ENCODE measurements at regions not wholly inside any gene's neighbourhood (a gene's known extent, or its start where the extent isn't known, plus 50 kb on each side); places are given as distances from the start of the nearest gene placed in this dataset.

DNA sequence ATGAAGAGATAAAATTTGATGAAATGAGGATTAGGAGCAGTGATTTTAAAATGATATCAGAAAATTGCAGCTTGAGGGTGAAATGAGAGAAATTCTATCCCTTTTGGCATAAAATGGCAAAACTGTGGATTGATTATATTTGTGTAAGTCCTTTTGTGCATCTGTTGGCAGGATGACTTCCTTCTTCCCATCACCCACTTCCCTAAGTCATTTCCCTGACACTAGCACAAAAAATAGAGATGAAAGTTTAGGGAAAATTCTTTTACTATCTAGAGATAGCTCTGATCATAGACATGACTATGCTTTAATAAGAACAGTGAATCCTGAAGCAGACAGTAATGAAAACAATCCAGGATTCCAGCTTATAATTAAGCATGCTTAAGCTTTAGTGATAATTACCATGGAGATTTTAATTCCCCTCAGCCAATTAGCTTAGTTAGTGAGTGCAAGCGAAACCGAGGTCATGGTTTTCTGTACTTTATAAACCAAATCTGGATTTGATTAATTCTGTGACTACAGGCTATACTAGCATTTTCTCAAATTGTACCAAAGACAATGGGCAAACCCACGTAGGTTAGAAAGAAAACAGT is 163.6 kb upstream of the TARS1 start:
- CTCF ChIA-PET, result no interaction called here
- no peaks in the 10 kb centered on the region for H3K27me3 Mint-ChIP-seq (ENCODE audit: unreplicated experiment)
- H3K36me3 Mint-ChIP-seq (ENCODE audit: insufficient read depth, unreplicated experiment), result no peaks in the 10 kb centered on the region
- intact Hi-C loops (cut with micrococcal nuclease; ENCODE audit: unreplicated experiment), result no loop called here
- no peaks in the 10 kb centered on the region for H3K9me3 Mint-ChIP-seq (ENCODE audit: low read depth, unreplicated experiment)
- H3K4me1 Mint-ChIP-seq (ENCODE audit: low read depth, unreplicated experiment), result no peaks in the 10 kb centered on the region
- no peak overlapping the region for H3K4me3 Mint-ChIP-seq (ENCODE audit: low read depth, unreplicated experiment)
- H3K27ac Mint-ChIP-seq (ENCODE audit: unreplicated experiment), result no peak overlapping the region
- DNase-seq, result no peak
- no TSS peak for BruUV-seq (replicated peaks)
- TF ChIP-seq, protein P1, sequence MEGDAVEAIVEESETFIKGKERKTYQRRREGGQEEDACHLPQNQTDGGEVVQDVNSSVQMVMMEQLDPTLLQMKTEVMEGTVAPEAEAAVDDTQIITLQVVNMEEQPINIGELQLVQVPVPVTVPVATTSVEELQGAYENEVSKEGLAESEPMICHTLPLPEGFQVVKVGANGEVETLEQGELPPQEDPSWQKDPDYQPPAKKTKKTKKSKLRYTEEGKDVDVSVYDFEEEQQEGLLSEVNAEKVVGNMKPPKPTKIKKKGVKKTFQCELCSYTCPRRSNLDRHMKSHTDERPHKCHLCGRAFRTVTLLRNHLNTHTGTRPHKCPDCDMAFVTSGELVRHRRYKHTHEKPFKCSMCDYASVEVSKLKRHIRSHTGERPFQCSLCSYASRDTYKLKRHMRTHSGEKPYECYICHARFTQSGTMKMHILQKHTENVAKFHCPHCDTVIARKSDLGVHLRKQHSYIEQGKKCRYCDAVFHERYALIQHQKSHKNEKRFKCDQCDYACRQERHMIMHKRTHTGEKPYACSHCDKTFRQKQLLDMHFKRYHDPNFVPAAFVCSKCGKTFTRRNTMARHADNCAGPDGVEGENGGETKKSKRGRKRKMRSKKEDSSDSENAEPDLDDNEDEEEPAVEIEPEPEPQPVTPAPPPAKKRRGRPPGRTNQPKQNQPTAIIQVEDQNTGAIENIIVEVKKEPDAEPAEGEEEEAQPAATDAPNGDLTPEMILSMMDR (IDR thresholded peaks at IDR 0.05; ENCODE audit: unreplicated experiment), result no peak

DNA sequence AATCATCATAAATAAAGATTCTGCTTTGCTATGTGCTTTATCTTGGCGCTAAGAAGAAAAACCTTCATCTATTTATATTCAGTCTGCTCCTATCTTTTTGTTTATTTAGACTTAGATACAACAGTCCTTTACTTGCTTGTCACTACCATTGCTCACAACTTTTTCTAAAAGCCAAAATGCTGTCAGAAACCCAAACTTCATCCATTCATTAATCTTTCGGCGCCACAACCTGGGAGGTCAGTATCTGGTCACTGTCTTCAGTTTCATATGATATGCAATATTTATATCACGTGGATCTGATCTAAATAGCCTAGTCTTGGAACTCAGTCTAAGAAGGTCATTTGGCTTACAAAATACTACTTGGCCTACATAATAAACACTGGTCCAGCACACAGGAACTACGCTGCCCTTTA is 159.3 kb upstream of the TARS1 start:
- H3K27ac Mint-ChIP-seq (ENCODE audit: unreplicated experiment), result no peak overlapping the region
- H3K27me3 Mint-ChIP-seq (ENCODE audit: unreplicated experiment), result no peaks in the 10 kb centered on the region
- DNase-seq, result no peak
- H3K4me1 Mint-ChIP-seq (ENCODE audit: low read depth, unreplicated experiment), result no peaks in the 10 kb centered on the region
- TF ChIP-seq, protein P1 (IDR thresholded peaks at IDR 0.05; ENCODE audit: unreplicated experiment), result no peak
- intact Hi-C loops (cut with micrococcal nuclease; ENCODE audit: unreplicated experiment), result no loop called here
- CTCF ChIA-PET, result no interaction called here
- H3K9me3 Mint-ChIP-seq (ENCODE audit: low read depth, unreplicated experiment), result no peaks in the 10 kb centered on the region
- no peak overlapping the region for H3K4me3 Mint-ChIP-seq (ENCODE audit: low read depth, unreplicated experiment)
- no TSS peak for BruUV-seq (replicated peaks)
- no peaks in the 10 kb centered on the region for H3K36me3 Mint-ChIP-seq (ENCODE audit: insufficient read depth, unreplicated experiment)

DNA sequence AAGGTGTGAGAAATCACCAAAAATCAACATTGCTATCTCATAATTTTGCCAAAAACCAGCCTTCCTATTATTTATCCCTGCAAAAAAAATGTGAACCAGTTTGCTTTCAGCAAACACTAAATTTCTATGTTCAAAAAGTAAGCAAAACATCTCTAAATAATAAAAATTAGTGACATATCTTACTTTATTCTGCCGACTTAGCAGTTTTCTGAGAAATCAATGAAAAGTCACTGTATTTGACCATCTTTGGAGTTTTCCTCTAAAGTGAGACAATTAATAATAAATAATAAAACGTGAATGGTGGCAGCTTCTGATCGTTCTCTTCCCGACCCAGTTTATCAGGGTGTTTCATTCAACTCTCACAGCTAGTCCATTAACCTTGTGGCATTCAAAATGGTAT is 158.6 kb upstream of the TARS1 start:
- no peaks in the 10 kb centered on the region for H3K4me1 Mint-ChIP-seq (ENCODE audit: low read depth, unreplicated experiment)
- H3K27me3 Mint-ChIP-seq (ENCODE audit: unreplicated experiment), result no peaks in the 10 kb centered on the region
- intact Hi-C loops (cut with micrococcal nuclease; ENCODE audit: unreplicated experiment), result no loop called here
- CTCF ChIA-PET, result no interaction called here
- no peaks in the 10 kb centered on the region for H3K36me3 Mint-ChIP-seq (ENCODE audit: insufficient read depth, unreplicated experiment)
- H3K27ac Mint-ChIP-seq (ENCODE audit: unreplicated experiment), result no peak overlapping the region
- H3K4me3 Mint-ChIP-seq (ENCODE audit: low read depth, unreplicated experiment), result no peak overlapping the region
- H3K9me3 Mint-ChIP-seq (ENCODE audit: low read depth, unreplicated experiment), result no peaks in the 10 kb centered on the region
- no peak for DNase-seq
- TF ChIP-seq, protein P1 (IDR thresholded peaks at IDR 0.05; ENCODE audit: unreplicated experiment), result no peak
- BruUV-seq (replicated peaks), result no TSS peak

DNA sequence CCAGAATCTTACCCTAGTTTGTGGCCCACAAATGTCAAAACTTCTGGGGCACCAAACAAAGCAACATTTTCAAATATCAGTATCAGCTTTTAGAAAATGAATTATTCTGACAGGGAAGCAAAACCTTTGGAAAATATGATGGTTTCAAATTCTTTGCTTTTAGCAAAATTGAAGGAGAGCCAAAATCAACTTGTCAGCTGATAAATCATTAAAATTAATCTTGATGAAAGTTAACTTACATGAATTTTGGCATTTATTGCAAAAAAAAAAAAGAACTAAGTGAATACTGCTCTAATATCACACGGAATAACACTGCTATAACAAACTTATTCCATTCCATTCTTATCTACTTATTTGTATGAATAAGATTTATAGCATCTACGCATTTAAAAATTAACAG is 158.1 kb upstream of the TARS1 start:
- CTCF ChIA-PET, result interaction anchor here (0.7 kb wide), 1 partner anchor 27 kb away, joined by 5 read pairs; no protein-coding TSS in a partner anchor
- no peak overlapping the region for H3K27ac Mint-ChIP-seq (ENCODE audit: unreplicated experiment)
- no peak for DNase-seq
- no peaks in the 10 kb centered on the region for H3K36me3 Mint-ChIP-seq (ENCODE audit: insufficient read depth, unreplicated experiment)
- H3K4me1 Mint-ChIP-seq (ENCODE audit: low read depth, unreplicated experiment), result no peaks in the 10 kb centered on the region
- BruUV-seq (replicated peaks), result no TSS peak
- H3K4me3 Mint-ChIP-seq (ENCODE audit: low read depth, unreplicated experiment), result no peak overlapping the region
- intact Hi-C loops (cut with micrococcal nuclease; ENCODE audit: unreplicated experiment), result no loop called here
- TF ChIP-seq, protein P1 (IDR thresholded peaks at IDR 0.05; ENCODE audit: unreplicated experiment), result no peak
- H3K9me3 Mint-ChIP-seq (ENCODE audit: low read depth, unreplicated experiment), result no peaks in the 10 kb centered on the region
- H3K27me3 Mint-ChIP-seq (ENCODE audit: unreplicated experiment), result no peaks in the 10 kb centered on the region
